Stimulated activated CD8-positive, alpha-beta memory T cell treated with anti-CD3 and anti-CD28 coated beads, Interleukin-4, amount 100 ng/mL, for 1 hour (primary cell): ENCODE measurements at regions not wholly inside any gene's neighbourhood (a gene's known extent, or its start where the extent isn't known, plus 50 kb on each side); places are given as distances from the start of the nearest gene placed in this dataset.
"Not testable (repeated sequence)": the region's sequence is repeated elsewhere in the genome, so short reads cannot be mapped to it uniquely, and the experiment has no call there.

Experiments
- DNase-seq, 2 donors: peaks; one replicate each; pipeline ENCODE4 v3.0.0-alpha.2; 2020; ENCODE audit warnings: low read depth in 2 of 2, low spot score in 1 of 2

- peak in 1 of 2 donors; percentile 1 for DNase-seq
Observed at GRCh38 chrX:25144043-25144940, 128.5 kb upstream of the ARX start.

DNA sequence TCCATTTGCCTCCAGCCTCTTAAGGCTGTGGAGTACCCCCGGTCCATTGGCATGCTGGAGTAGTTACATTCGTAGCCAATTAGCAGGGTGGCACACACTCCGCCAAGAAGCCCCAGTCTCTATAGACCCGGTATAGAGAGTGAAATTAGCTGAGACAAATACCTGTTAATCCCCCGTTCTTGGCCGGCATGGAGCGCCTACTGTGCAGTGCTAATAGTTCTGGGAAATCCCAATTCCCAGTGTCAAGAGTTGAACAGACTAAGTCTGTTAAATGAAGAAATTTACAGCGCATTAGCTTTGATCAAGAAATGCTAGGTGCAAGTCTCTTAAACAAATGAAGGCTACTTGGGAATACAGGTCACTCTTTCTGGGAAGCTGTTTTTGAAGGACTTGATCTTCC, 127.8 kb upstream of the ARX start:
- DNase-seq, result no peak

GRCh38 chrX:25141684-25142083, 125.9 kb upstream of the ARX start:
- no peak for DNase-seq

- no peak for DNase-seq
Observed at GRCh38 chrX:25131055-25131454, 115.3 kb upstream of the ARX start.

DNA sequence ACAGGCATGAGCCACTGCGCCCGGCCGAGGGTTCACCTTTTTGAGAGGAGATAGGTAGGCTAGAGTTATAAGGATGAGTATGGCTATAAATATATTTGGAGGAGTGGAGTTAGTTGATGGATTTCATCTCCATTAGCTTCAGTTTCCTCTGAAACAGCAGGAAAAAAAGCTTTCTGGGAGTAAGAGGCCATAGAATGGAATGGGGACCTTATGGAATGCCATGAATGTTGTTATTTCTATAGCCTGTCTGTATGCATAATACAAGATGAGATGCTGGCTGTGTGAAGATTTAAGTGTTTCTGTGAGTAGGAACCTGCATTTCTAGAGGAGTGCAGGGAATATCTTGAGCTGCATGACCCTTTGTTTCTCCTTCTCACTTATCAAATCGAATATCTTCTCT, 114.9 kb upstream of the ARX start:
- DNase-seq, result no peak

GRCh38 chrX:25125483-25125882, 109.7 kb upstream of the ARX start:
- DNase-seq, result no peak

- DNase-seq, result no peak
Observed at GRCh38 chrX:25124391-25124790, 108.6 kb upstream of the ARX start.

GRCh38 chrX:25112156-25112555, 96.4 kb upstream of the ARX start:
- no peak for DNase-seq

- DNase-seq, result no peak
Observed at GRCh38 chrX:25108481-25108880, 92.7 kb upstream of the ARX start.

- DNase-seq, result no peak
Observed at GRCh38 chrX:25105221-25105620, 89.5 kb upstream of the ARX start.

GRCh38 chrX:25096522-25097045, 80.8 kb upstream of the ARX start:
- no peak for DNase-seq

DNA sequence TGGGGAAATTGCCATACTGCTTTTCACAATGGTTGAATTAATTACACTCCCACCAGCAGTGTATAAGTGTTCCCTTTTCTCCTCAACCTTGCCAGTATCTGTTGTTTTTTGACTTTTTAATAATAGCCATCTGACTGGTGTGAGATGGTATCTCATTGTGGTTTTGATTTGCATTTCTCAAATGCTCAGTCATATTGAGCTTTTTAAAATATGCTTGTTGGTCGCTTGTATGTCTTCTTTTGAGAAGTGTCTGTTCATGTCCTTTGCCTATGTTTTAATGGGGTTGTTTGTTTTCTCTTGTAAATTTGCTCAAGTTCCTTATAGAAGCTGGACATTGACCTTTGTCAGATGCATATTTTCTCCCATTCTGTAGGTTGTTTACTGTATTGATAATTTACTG, 75.4 kb upstream of the ARX start:
- DNase-seq, result not testable (repeated sequence)

DNA sequence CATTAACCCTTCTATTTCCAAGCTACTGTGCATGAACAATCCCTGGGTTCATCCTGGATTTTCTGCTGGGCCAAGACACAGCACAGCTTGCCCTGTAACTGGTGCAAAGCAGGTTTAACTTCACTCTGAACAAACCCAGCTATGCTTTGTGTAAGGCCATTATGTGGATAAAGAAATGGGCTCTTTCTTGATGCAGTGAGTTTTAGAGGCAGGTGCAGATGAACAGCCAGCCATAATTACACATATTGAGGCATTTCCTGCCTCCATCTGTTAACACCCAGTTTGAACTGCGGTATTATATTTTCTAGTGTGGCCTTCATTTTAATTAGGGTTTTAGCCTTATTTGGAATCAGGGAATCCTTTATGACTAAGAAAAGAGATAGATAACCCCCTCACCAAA, 68.7 kb upstream of the ARX start:
- no peak for DNase-seq

DNA sequence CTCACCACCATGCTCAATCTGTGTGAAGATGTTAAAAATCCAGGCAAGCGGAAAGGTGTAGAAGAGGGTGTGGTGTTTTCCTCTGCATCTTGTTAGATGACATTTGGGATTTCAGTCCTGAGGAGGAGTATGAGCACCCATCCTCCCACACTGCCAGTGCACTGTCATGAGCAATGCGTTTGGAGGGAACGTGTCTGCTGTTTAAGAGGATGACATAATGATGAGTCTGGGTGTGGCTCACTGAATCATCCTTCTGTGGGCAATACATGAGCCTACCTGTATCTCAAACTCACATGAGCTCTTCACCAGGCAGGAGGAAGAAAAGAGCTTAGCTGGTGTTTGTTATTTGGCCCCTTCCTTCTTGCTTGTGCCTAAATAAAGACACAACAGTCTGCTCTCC, 67.9 kb upstream of the ARX start:
- DNase-seq, result no peak

- DNase-seq, result no peak
Observed at GRCh38 chrX:25079020-25079419, 63.3 kb upstream of the ARX start.

DNA sequence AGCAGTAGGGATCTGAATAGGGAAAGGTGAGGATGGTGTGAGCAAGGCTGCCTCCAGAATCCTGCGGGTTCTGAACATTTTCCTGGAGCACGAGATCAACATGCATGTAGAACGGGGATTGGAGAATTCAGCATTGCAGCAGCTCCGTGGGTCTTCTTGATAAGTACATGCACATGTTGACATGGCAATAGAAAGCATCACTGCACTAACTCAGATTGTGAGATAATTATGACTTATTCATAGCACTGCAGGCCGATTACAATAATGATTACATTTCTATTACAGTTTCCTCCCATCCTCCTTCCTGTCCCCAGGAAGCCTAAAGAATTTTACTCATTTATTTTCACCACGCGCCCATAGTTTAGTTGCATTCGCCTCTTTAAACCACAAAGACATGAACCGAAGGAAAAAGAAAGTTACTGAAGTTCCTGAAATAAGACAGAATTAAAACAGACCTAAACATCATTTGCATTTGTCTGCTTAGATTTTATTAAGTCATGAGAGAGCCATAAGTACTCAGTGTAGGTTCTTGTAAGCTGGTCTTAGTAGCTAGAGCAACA, 61.3 kb upstream of the ARX start:
- no peak for DNase-seq

GRCh38 chrX:25072247-25072646, 56.5 kb upstream of the ARX start:
- DNase-seq, result no peak

- DNase-seq, result no peak
Observed at GRCh38 chrX:25070038-25070437, 54.3 kb upstream of the ARX start.

- DNase-seq, result no peak
Observed at GRCh38 chrX:25069209-25069608, 53.4 kb upstream of the ARX start.

DNA sequence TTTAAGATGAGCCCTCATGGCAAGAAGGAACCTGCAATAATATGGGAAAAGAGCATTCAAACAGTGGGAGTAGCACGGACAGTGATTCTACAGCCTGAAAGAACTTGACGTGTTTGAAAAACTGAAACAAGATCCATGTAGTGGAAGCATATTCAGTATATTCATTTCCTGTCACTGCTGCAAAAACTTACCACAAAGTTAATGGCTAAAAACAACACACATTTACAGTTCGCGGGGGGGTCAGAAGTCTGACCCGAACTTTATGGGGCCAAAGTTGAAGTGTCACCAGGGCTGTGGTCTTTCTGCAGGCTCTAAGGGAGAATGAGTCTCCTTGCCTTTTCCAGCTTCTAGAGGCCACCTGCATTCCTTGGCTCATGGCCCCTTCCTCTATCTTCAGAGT, 52.6 kb upstream of the ARX start:
- DNase-seq, result no peak

GRCh38 chrX:25067271-25068172, 51.8 kb upstream of the ARX start:
- DNase-seq, result no peak

DNA sequence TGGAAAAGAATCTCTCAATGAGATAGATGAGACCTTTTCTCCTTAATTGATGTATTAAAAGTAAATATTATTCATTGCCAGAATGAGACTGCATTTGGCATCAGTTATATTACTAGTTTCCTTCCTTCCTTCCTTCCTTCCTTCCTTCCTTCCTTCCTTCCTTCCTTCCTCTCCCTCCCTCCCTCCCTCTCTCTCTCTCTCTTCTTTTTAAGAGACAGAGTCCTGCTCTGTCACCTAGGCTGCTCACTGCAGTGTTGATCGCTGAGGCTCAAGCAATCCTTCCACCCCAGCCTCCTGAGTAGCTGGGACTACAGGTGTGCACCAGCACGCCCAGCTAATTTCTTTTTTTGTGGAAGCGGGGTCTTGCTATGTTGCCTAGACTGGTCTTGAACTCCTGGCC, 50.4 kb upstream of the ARX start:
- no peak for DNase-seq
